Neural progenitor cell (in vitro differentiated cells): ENCODE measurements at regions not wholly inside any gene's neighbourhood (a gene's known extent, or its start where the extent isn't known, plus 50 kb on each side); places are given as distances from the start of the nearest gene placed in this dataset.

Source experiments
- EZH2 ChIP-seq: fragments of 200-600 bp; sonication (generic); IDR thresholded peaks from 2 replicates; pipeline ENCODE4 v1.6.1; 2017; ENCODE audit warnings: antibody characterized with exemption, mild to moderate bottlenecking, moderate library complexity
- TF ChIP-seq, protein P1 (sequence below): fragments of 200-600 bp; sonication (generic); IDR thresholded peaks from 2 replicates; pipeline ENCODE4 v1.5.1; 2017; ENCODE audit warnings: antibody characterized with exemption, mild to moderate bottlenecking

- TF ChIP-seq, protein P1, sequence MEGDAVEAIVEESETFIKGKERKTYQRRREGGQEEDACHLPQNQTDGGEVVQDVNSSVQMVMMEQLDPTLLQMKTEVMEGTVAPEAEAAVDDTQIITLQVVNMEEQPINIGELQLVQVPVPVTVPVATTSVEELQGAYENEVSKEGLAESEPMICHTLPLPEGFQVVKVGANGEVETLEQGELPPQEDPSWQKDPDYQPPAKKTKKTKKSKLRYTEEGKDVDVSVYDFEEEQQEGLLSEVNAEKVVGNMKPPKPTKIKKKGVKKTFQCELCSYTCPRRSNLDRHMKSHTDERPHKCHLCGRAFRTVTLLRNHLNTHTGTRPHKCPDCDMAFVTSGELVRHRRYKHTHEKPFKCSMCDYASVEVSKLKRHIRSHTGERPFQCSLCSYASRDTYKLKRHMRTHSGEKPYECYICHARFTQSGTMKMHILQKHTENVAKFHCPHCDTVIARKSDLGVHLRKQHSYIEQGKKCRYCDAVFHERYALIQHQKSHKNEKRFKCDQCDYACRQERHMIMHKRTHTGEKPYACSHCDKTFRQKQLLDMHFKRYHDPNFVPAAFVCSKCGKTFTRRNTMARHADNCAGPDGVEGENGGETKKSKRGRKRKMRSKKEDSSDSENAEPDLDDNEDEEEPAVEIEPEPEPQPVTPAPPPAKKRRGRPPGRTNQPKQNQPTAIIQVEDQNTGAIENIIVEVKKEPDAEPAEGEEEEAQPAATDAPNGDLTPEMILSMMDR = no peak
- TF ChIP-seq EZH2 = no peak
Measured at GRCh38 chr18:78017869-78018268, 768.2 kb downstream of the GALR1 start.
